Osteoblast (primary cell): ENCODE measurements at regions not wholly inside any gene's neighbourhood (a gene's known extent, or its start where the extent isn't known, plus 50 kb on each side); places are given as distances from the start of the nearest gene placed in this dataset.

Experiments used
- DNase-seq: peaks from one replicate; pipeline ENCODE4 v3.0.0; 2011; ENCODE audit warnings: low spot score, mixed read lengths; ENCODE audit not compliant: insufficient read length; ENCODE audit errors: missing footprints
- H2AFZ ChIP-seq: 2 replicates; pipeline ENCODE4 v1.6.0; 2011; ENCODE audit warnings: mild to moderate bottlenecking, low read length
- H3K27ac ChIP-seq: 2 replicates; pipeline ENCODE4 v1.5.1; 2011; ENCODE audit warnings: mild to moderate bottlenecking, low read depth, low read length, moderate library complexity
- H3K27me3 ChIP-seq: 2 replicates; pipeline ENCODE4 v1.6.0; 2012; ENCODE audit warnings: mild to moderate bottlenecking, control low read depth, inconsistent platforms, low read length, moderate library complexity; ENCODE audit not compliant: insufficient read depth
- H3K36me3 ChIP-seq: 2 replicates; pipeline ENCODE4 v1.5.1; 2011; ENCODE audit warnings: mild to moderate bottlenecking, low read length, control low read depth, moderate library complexity; ENCODE audit not compliant: insufficient read depth
- H3K4me1 ChIP-seq: 2 replicates; pipeline ENCODE4 v1.5.1; 2011; ENCODE audit warnings: mild to moderate bottlenecking, low read length, control low read depth, moderate library complexity; ENCODE audit not compliant: insufficient read depth
- H3K4me2 ChIP-seq: 2 replicates; pipeline ENCODE4 v1.6.0; 2011; ENCODE audit warnings: mild to moderate bottlenecking, low read length; ENCODE audit not compliant: insufficient read depth
- H3K4me3 ChIP-seq: fragments of 200-600 bp; sonication (generic); 3 replicates; pipeline ENCODE4 v1.5.1; 2012; ENCODE audit warnings: mild to moderate bottlenecking, low read length, inconsistent platforms; ENCODE audit not compliant: insufficient read depth
- H3K79me2 ChIP-seq: 2 replicates; pipeline ENCODE4 v1.6.0; 2012; ENCODE audit warnings: mild to moderate bottlenecking, low read length, control low read depth, inconsistent platforms; ENCODE audit not compliant: insufficient read depth
- H3K9me3 ChIP-seq: 2 replicates; pipeline ENCODE4 v1.5.1; 2011; ENCODE audit warnings: low read depth, low read length, control low read depth
- H4K20me1 ChIP-seq: 2 replicates; pipeline ENCODE4 v1.6.0; 2012; ENCODE audit warnings: mild to moderate bottlenecking, low read length, control low read depth; ENCODE audit not compliant: insufficient read depth
- CTCF ChIP-seq: IDR thresholded peaks from 2 replicates; pipeline ENCODE4 v1.5.1; 2011; ENCODE audit warnings: mild to moderate bottlenecking, low read depth, low read length, moderate library complexity; ENCODE audit errors: extremely low read depth

DNA sequence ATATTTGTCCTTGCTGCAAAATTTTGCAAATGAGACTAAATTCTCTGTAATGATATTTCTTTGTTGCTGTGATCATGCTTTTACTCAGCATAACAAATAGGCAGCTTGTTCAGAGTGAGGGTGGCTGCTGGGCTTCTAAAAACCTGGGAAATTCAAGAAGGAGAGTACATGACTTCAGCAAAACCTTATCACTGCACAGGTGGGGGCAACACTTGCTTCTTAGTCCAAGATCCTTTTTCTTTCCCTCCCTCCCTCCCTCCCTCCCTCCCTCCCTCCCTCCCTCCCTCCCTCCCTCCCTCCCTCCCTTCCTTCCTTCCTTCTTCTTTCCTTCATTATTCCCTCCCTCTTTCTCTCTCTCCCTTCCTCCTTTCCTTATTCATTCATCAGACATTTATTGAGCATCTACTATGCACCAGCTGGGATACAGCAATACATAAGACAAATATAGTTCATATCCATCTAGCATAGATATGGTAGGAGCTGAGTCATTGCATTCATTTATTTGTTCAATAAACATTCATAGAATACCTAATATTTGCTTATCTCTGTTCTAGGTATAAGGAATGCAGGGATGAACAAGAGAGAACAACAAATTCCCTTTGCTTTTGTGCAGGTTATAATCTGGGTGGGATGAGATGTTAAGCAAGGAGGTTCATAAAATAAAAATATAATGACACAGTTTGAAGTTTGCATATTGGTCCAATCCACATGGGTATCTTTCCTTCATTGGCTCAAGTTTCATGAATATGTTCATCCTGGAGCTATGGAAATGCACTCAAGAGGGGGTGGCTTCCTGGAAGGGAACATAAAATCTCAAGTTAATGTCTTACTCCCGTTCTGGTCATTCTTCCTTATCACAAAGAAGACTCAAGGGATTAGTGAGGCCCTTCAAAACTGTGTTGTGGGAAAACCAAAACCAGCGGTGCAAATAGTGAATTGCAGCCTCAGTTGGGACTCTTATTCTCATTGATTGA is 210.7 kb downstream of the PDCD6IP start:
- no peak overlapping the region for H3K4me2 ChIP-seq
- no peaks in the 10 kb centered on the region for H3K36me3 ChIP-seq
- DNase-seq: no peak
- no peaks in the 10 kb centered on the region for H4K20me1 ChIP-seq
- no peaks in the 10 kb centered on the region for H3K9me3 ChIP-seq
- no peak overlapping the region for H2AFZ ChIP-seq
- H3K4me1 ChIP-seq: peaks cover 74% of the 10 kb centered on the region
- H3K27me3 ChIP-seq: no peaks in the 10 kb centered on the region
- H3K4me3 ChIP-seq: no peak overlapping the region
- peak overlapping the region; percentile 52 for H3K27ac ChIP-seq
- no peak for TF ChIP-seq CTCF
- H3K79me2 ChIP-seq: no peaks in the 10 kb centered on the region

GRCh38 chr3:34011171-34012101 is 213.0 kb downstream of the PDCD6IP start:
- Histone ChIP-seq H3K4me3 (no peak overlapping the region), H3K79me2 (no peaks in the 10 kb centered on the region), H3K4me1 (peaks cover 58% of the 10 kb centered on the region), H3K27ac (peak overlapping the region; percentile 83), H3K4me2 (peak overlapping the region; percentile 19), H3K9me3 (no peaks in the 10 kb centered on the region), H4K20me1 (no peaks in the 10 kb centered on the region), H2AFZ (no peak overlapping the region), H3K27me3 (no peaks in the 10 kb centered on the region), H3K36me3 (no peaks in the 10 kb centered on the region)
- no peak for DNase-seq
- TF ChIP-seq CTCF: peak; percentile 32

DNA sequence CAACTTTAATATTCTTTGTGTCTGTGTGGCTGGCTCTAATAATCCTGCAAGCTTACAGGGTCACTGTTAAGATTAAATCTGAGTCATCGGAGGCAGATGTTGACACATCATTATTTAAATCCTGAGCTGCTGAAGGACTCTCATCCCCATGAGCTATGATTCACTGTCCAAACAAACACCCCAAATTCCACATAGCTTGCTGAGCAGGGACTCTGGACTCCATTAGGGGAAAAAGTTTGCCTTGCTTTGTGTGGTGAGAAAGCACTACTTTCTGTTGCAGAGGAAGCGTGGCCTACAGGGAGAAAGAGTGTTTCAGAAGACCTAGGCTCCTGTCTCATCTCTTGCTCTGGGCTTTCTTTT is 213.7 kb downstream of the PDCD6IP start:
- no peaks in the 10 kb centered on the region for H3K27me3 ChIP-seq
- H3K27ac ChIP-seq: peak overlapping the region; percentile 83
- no peak for TF ChIP-seq CTCF
- H3K79me2 ChIP-seq: no peaks in the 10 kb centered on the region
- DNase-seq: peak; percentile 97
- H3K36me3 ChIP-seq: no peaks in the 10 kb centered on the region
- H4K20me1 ChIP-seq: no peaks in the 10 kb centered on the region
- peaks cover 52% of the 10 kb centered on the region for H3K4me1 ChIP-seq
- no peaks in the 10 kb centered on the region for H3K9me3 ChIP-seq
- H3K4me2 ChIP-seq: peak overlapping the region; percentile 21
- H2AFZ ChIP-seq: no peak overlapping the region
- no peak overlapping the region for H3K4me3 ChIP-seq
